ENCODE measurements at regions not wholly inside any gene's neighbourhood (a gene's known extent, or its start where the extent isn't known, plus 50 kb on each side); places are given as distances from the start of the nearest gene placed in this dataset.
A peak's percentile ranks its signal among the peaks of the same experiment; 100 is the strongest.

GRCh38 chr17:15048933-15049794, 216.0 kb downstream of the PMP22 start:
- Histone ChIP-seq H3K4me3 (no peak overlapping the region), H3K9me3 (no peaks in the 10 kb centered on the region), H3K36me3 (no peaks in the 10 kb centered on the region), H3K4me1 (no peaks in the 10 kb centered on the region), H3K27me3 (peaks cover 0 to 5% of the 10 kb centered on the region in 2 donors), H3K27ac (no peak overlapping the region)
- TF ChIP-seq CTCF (IDR thresholded peaks at IDR 0.05): no peak
- TF ChIP-seq POLR2A (IDR thresholded peaks at IDR 0.05): no peak
- TF ChIP-seq POLR2AphosphoS5 (IDR thresholded peaks at IDR 0.05): no peak
- intact Hi-C loops (cut with DNase I; ENCODE audit: low total_unique reads): no loop called here
- no peak for DNase-seq (ENCODE audit: low spot score in 2 of 2)

GRCh38 chr17:15048381-15048780, 216.7 kb downstream of the PMP22 start:
- Histone ChIP-seq H3K4me3 (no peak overlapping the region), H3K27me3 (peaks cover 0 to 5% of the 10 kb centered on the region in 2 donors), H3K27ac (no peak overlapping the region), H3K36me3 (no peaks in the 10 kb centered on the region), H3K9me3 (no peaks in the 10 kb centered on the region), H3K4me1 (no peaks in the 10 kb centered on the region)
- no peak for TF ChIP-seq POLR2A (IDR thresholded peaks at IDR 0.05)
- TF ChIP-seq POLR2AphosphoS5 (IDR thresholded peaks at IDR 0.05): no peak
- no peak for TF ChIP-seq CTCF (IDR thresholded peaks at IDR 0.05)
- no peak for DNase-seq (ENCODE audit: low spot score in 2 of 2)
- intact Hi-C loops (cut with DNase I; ENCODE audit: low total_unique reads): no loop called here

GRCh38 chr17:15042311-15042710, 222.8 kb downstream of the PMP22 start:
- Histone ChIP-seq H3K36me3 (no peaks in the 10 kb centered on the region), H3K27ac (no peak overlapping the region), H3K9me3 (no peaks in the 10 kb centered on the region), H3K4me1 (no peaks in the 10 kb centered on the region), H3K27me3 (no peaks in the 10 kb centered on the region), H3K4me3 (no peak overlapping the region)
- DNase-seq (ENCODE audit: low spot score in 2 of 2): no peak
- intact Hi-C loops (cut with DNase I; ENCODE audit: low total_unique reads): no loop called here
- TF ChIP-seq POLR2AphosphoS5 (IDR thresholded peaks at IDR 0.05) (no peak), POLR2A (IDR thresholded peaks at IDR 0.05) (no peak), CTCF (IDR thresholded peaks at IDR 0.05) (no peak)

GRCh38 chr17:15039366-15039765, 225.8 kb downstream of the PMP22 start:
- TF ChIP-seq POLR2A (IDR thresholded peaks at IDR 0.05) (no peak), POLR2AphosphoS5 (IDR thresholded peaks at IDR 0.05) (no peak), CTCF (IDR thresholded peaks at IDR 0.05) (no peak)
- no peaks in the 10 kb centered on the region for H3K9me3 ChIP-seq

GRCh38 chr17:15038656-15039055, 226.5 kb downstream of the PMP22 start:
- no peaks in the 10 kb centered on the region for H3K9me3 ChIP-seq
- no peaks in the 10 kb centered on the region for H3K4me1 ChIP-seq
- TF ChIP-seq POLR2AphosphoS5 (IDR thresholded peaks at IDR 0.05) (no peak), CTCF (IDR thresholded peaks at IDR 0.05) (no peak), POLR2A (IDR thresholded peaks at IDR 0.05) (no peak)
- DNase-seq (ENCODE audit: low spot score in 2 of 2): peak in 1 of 2 donors; percentile 23
- H3K27me3 ChIP-seq: no peaks in the 10 kb centered on the region
- peak overlapping the region in 1 of 3 donors; percentile 8 for H3K4me3 ChIP-seq
- no peak overlapping the region for H3K27ac ChIP-seq
- intact Hi-C loops (cut with DNase I; ENCODE audit: low total_unique reads): loop anchor here (10.0 kb wide), 1 partner anchor 1744 kb away; no protein-coding TSS in a partner anchor
- H3K36me3 ChIP-seq: no peaks in the 10 kb centered on the region

More at GRCh38 chr17:15039366-15039765, 225.8 kb downstream of the PMP22 start:
- intact Hi-C loops (cut with DNase I; ENCODE audit: low total_unique reads): loop anchor here (10.0 kb wide), 1 partner anchor 1745 kb away; no protein-coding TSS in a partner anchor
- no peaks in the 10 kb centered on the region for H3K4me1 ChIP-seq
- H3K27ac ChIP-seq: no peak overlapping the region
- no peaks in the 10 kb centered on the region for H3K36me3 ChIP-seq
- H3K4me3 ChIP-seq: no peak overlapping the region
- no peaks in the 10 kb centered on the region for H3K27me3 ChIP-seq
- no peak for DNase-seq (ENCODE audit: low spot score in 2 of 2)

All from breast epithelium (tissue), 4 donors.